CD14-positive monocyte (primary cell): ENCODE measurements at regions not wholly inside any gene's neighbourhood (a gene's known extent, or its start where the extent isn't known, plus 50 kb on each side); places are given as distances from the start of the nearest gene placed in this dataset.

ENCODE experiments used
- DNase-seq, 3 donors: peaks; one replicate each; pipeline ENCODE4 v3.0.0-alpha.2; 2011 to 2022
- H2AFZ ChIP-seq: 2 replicates; pipeline ENCODE4 v1.6.0; 2012; ENCODE audit warnings: mild to moderate bottlenecking, low read depth, low read length, inconsistent platforms; ENCODE audit not compliant: insufficient read depth, poor library complexity, severe bottlenecking
- H3K27ac ChIP-seq, 2 donors: 1 replicate in 1 of 2; 2 replicates in 1 of 2; pipeline ENCODE4 v1.5.1; 2012 to 2013; ENCODE audit warnings: low read length in 2 of 2, control low read depth in 1 of 2, inconsistent platforms in 1 of 2, low read depth in 1 of 2, mild to moderate bottlenecking in 1 of 2
- H3K27me3 ChIP-seq, 2 donors: one replicate each; pipeline versions ENCODE4 v1.6.0 to v1.6.1; 2011 to 2013; ENCODE audit warnings: low read length in 2 of 2; ENCODE audit not compliant: control insufficient read depth in 2 of 2, insufficient read depth in 2 of 2
- H3K36me3 ChIP-seq, 2 donors: replicated peaks in 1 of 2; 1 replicate in 1 of 2; 2 replicates in 1 of 2; pipeline versions ENCODE4 v1.5.1 to v1.6.1; 2012 to 2013; ENCODE audit warnings: low read length in 2 of 2, control low read depth in 1 of 2, inconsistent platforms in 1 of 2, mild to moderate bottlenecking in 1 of 2; ENCODE audit not compliant: insufficient read depth in 2 of 2, control insufficient read depth in 1 of 2
- H3K4me1 ChIP-seq, 2 donors: 1 replicate in 1 of 2; 2 replicates in 1 of 2; pipeline versions ENCODE4 v1.5.1 to v1.6.1; 2012 to 2013; ENCODE audit warnings: low read length in 2 of 2, control low read depth in 1 of 2, inconsistent platforms in 1 of 2, mild to moderate bottlenecking in 1 of 2, moderate library complexity in 1 of 2; ENCODE audit not compliant: insufficient read depth in 2 of 2, control insufficient read depth in 1 of 2
- H3K4me2 ChIP-seq: replicated peaks from 2 replicates; pipeline ENCODE3; 2012; ENCODE audit warnings: low read length, moderate library complexity, mild to moderate bottlenecking; ENCODE audit not compliant: poor library complexity, severe bottlenecking; ENCODE audit errors: extremely low read depth
- H3K4me3 ChIP-seq, 3 experiments: fragments of 200-600 bp in 1 of 3; sonication (generic) in 1 of 3; replicated peaks in 1 of 3; 1 replicate in 2 of 3; 2 replicates in 1 of 3; pipeline ENCODE4 v1.5.1; 2011 to 2013; ENCODE audit warnings: low read length in 3 of 3, mild to moderate bottlenecking in 3 of 3, control low read depth in 2 of 3, low read depth in 2 of 3, inconsistent platforms in 1 of 3, moderate library complexity in 1 of 3
- H3K79me2 ChIP-seq: 2 replicates; pipeline ENCODE4 v1.6.0; 2012; ENCODE audit warnings: mild to moderate bottlenecking, control low read depth, inconsistent platforms, low read length, moderate library complexity; ENCODE audit not compliant: insufficient read depth
- H3K9ac ChIP-seq: 2 replicates; pipeline ENCODE4 v1.6.0; 2017; ENCODE audit warnings: low read length, mild to moderate bottlenecking; ENCODE audit not compliant: insufficient read depth, poor library complexity, severe bottlenecking
- H3K9me3 ChIP-seq, 2 donors: replicated peaks in 1 of 2; 1 replicate in 1 of 2; 2 replicates in 1 of 2; pipeline versions ENCODE4 v1.5.1 to v1.6.1; 2012 to 2013; ENCODE audit warnings: low read length in 2 of 2, control low read depth in 1 of 2; ENCODE audit not compliant: control insufficient read depth in 1 of 2, insufficient read depth in 1 of 2
- H4K20me1 ChIP-seq: 2 replicates; pipeline ENCODE4 v1.6.0; 2012; ENCODE audit warnings: mild to moderate bottlenecking, low read length, control low read depth, moderate library complexity; ENCODE audit not compliant: insufficient read depth
- H3K27ac Mint-ChIP-seq, 7 donors: one replicate each; pipeline ENCODE4 v1.8.0; 2020; ENCODE audit warnings: mild to moderate bottlenecking in 7 of 7, mixed read lengths in 7 of 7, moderate library complexity in 6 of 7, inconsistent platforms in 2 of 7
- H3K27me3 Mint-ChIP-seq, 3 donors: one replicate each; pipeline ENCODE4 v1.8.0; 2021 to 2022; ENCODE audit warnings: low read depth in 3 of 3, mild to moderate bottlenecking in 3 of 3, mixed read lengths in 3 of 3, moderate library complexity in 3 of 3, inconsistent platforms in 1 of 3
- H3K36me3 Mint-ChIP-seq, 2 donors: one replicate each; pipeline ENCODE4 v1.8.0; 2020; ENCODE audit warnings: mixed read lengths in 2 of 2, inconsistent platforms in 1 of 2, mild to moderate bottlenecking in 1 of 2
- H3K4me1 Mint-ChIP-seq: one replicate; pipeline ENCODE4 v1.8.0; 2020; ENCODE audit warnings: mild to moderate bottlenecking, mixed read lengths
- H3K4me3 Mint-ChIP-seq, 2 donors: one replicate each; pipeline ENCODE4 v1.8.0; 2020; ENCODE audit warnings: mild to moderate bottlenecking in 2 of 2, mixed read lengths in 2 of 2, moderate library complexity in 1 of 2
- H3K9me3 Mint-ChIP-seq, 7 donors: one replicate each; pipeline ENCODE4 v1.8.0; 2020 to 2022; ENCODE audit warnings: mixed read lengths in 7 of 7, mild to moderate bottlenecking in 6 of 7, moderate library complexity in 6 of 7, inconsistent platforms in 2 of 7
- WGBS: methylation state at CpG from one replicate; pipeline ENCODE4 v1.1.5; 2013; ENCODE audit warnings: missing lambda C conversion rate; ENCODE audit not compliant: insufficient coverage; 5-methylcytosine and 5-hydroxymethylcytosine counted together
- intact Hi-C, 2 donors: fragments of 100-400 bp; cut with micrococcal nuclease; formaldehyde crosslinking; loops; one replicate each; pipeline versions ENCODE4 v1.15.0 to v1.15.1; 2023
- TF ChIP-seq, protein P1 (sequence below): fragments of 200-600 bp; IDR thresholded peaks from one replicate; pipeline ENCODE4 v1.8.0; 2022; ENCODE audit warnings: antibody characterized with exemption, mild to moderate bottlenecking

DNA sequence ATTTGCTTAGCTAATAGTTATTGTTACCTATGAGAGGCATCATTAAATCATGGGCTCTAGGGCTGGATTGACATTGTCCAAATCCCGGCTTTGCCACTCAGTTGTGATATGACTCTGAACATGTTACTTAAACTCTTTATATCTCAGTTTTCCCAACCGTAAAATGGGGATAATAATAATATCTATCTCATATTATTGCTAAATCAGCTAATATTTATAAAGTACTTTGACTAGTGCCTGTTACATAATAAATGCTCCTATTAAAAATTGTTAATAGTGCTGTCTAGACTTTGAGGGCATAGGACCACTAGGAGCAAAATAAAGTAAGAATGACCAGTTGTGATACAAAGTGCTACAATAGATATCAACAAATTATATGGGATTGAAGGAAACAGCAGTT is 376.3 kb upstream of the FIGN start:
- H4K20me1 ChIP-seq, result no peaks in the 10 kb centered on the region
- no peaks in the 10 kb centered on the region for H3K4me1 ChIP-seq
- Mint-ChIP-seq H3K4me3 (no peak overlapping the region), H3K27me3 (no peaks in the 10 kb centered on the region), H3K9me3 (peaks cover 0 to 6% (median 0%) of the 10 kb centered on the region in 7 donors), H3K27ac (no peak overlapping the region), H3K4me1 (no peaks in the 10 kb centered on the region), H3K36me3 (no peaks in the 10 kb centered on the region)
- H3K4me2 ChIP-seq, result no peak overlapping the region
- no peaks in the 10 kb centered on the region for H3K79me2 ChIP-seq
- H3K9me3 ChIP-seq, result no peaks in the 10 kb centered on the region
- intact Hi-C loops, result no loop called here
- no peak overlapping the region for H3K9ac ChIP-seq
- H3K27me3 ChIP-seq, result no peaks in the 10 kb centered on the region
- H3K4me3 ChIP-seq, result no peak overlapping the region
- no peaks in the 10 kb centered on the region for H3K36me3 ChIP-seq
- no peak for DNase-seq
- WGBS, result no CpG with 5 or more reads among the region's 2 CpGs
- H2AFZ ChIP-seq, result no peak overlapping the region
- TF ChIP-seq, protein P1, sequence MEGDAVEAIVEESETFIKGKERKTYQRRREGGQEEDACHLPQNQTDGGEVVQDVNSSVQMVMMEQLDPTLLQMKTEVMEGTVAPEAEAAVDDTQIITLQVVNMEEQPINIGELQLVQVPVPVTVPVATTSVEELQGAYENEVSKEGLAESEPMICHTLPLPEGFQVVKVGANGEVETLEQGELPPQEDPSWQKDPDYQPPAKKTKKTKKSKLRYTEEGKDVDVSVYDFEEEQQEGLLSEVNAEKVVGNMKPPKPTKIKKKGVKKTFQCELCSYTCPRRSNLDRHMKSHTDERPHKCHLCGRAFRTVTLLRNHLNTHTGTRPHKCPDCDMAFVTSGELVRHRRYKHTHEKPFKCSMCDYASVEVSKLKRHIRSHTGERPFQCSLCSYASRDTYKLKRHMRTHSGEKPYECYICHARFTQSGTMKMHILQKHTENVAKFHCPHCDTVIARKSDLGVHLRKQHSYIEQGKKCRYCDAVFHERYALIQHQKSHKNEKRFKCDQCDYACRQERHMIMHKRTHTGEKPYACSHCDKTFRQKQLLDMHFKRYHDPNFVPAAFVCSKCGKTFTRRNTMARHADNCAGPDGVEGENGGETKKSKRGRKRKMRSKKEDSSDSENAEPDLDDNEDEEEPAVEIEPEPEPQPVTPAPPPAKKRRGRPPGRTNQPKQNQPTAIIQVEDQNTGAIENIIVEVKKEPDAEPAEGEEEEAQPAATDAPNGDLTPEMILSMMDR, result no peak
- H3K27ac ChIP-seq, result no peak overlapping the region

DNA sequence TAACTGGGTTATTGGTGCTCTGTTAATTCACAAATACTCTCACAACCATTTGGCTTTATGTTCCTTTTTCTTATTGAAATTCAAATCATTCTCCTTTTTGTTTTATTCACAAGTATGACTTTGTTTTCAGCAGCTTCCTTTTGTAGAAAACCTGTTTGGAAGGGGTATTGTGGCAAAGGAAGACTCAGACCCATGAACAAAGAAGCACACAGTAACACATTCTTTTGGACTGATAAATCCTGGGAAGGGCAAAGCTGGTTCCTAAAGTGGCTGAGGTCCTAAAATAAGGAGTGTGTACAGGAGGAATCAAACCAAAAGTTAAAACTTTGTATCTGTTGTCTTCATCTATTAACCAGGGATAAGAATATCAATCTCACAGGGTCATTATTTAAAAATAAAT is 374.7 kb upstream of the FIGN start:
- Histone ChIP-seq H3K27me3 (no peaks in the 10 kb centered on the region), H2AFZ (no peak overlapping the region), H3K9ac (no peak overlapping the region), H3K27ac (no peak overlapping the region), H3K79me2 (no peaks in the 10 kb centered on the region), H4K20me1 (no peaks in the 10 kb centered on the region), H3K4me1 (no peaks in the 10 kb centered on the region), H3K4me2 (no peak overlapping the region), H3K36me3 (no peaks in the 10 kb centered on the region), H3K9me3 (no peaks in the 10 kb centered on the region), H3K4me3 (no peak overlapping the region)
- DNase-seq, result no peak
- no peaks in the 10 kb centered on the region for H3K4me1 Mint-ChIP-seq
- peaks cover 0 to 6% (median 0%) of the 10 kb centered on the region in 7 donors for H3K9me3 Mint-ChIP-seq
- H3K4me3 Mint-ChIP-seq, result no peak overlapping the region
- H3K27ac Mint-ChIP-seq, result no peak overlapping the region
- H3K36me3 Mint-ChIP-seq, result no peaks in the 10 kb centered on the region
- intact Hi-C loops, result no loop called here
- H3K27me3 Mint-ChIP-seq, result no peaks in the 10 kb centered on the region
- TF ChIP-seq, protein P1, result no peak
